Left hindlimb (tissue), 1 donor: ENCODE measurements at regions not wholly inside any gene's neighbourhood (a gene's known extent, or its start where the extent isn't known, plus 50 kb on each side); places are given as distances from the start of the nearest gene placed in this dataset.

Experiments used
- DNase-seq: peaks from one replicate; pipeline ENCODE4 v3.0.0-alpha.2; 2018

- no peak for DNase-seq
Observed at GRCh38 chr1:5564578-5565257, 427.5 kb downstream of the NPHP4 start.

GRCh38 chr1:5563861-5564577 is 428.2 kb downstream of the NPHP4 start:
- no peak for DNase-seq

- DNase-seq: no peak
Observed at GRCh38 chr1:5562769-5563168, 429.5 kb downstream of the NPHP4 start.

GRCh38 chr1:5562331-5562730 is 429.9 kb downstream of the NPHP4 start:
- DNase-seq: no peak

- no peak for DNase-seq
Observed at GRCh38 chr1:5559078-5559477, 433.1 kb downstream of the NPHP4 start.

GRCh38 chr1:5555853-5556252 is 436.4 kb downstream of the NPHP4 start:
- DNase-seq: no peak

GRCh38 chr1:5554784-5555183 is 437.4 kb downstream of the NPHP4 start:
- no peak for DNase-seq

GRCh38 chr1:5554111-5554510 is 438.1 kb downstream of the NPHP4 start:
- no peak for DNase-seq

GRCh38 chr1:5552787-5553484 is 439.3 kb downstream of the NPHP4 start:
- no peak for DNase-seq

- DNase-seq: no peak
Observed at GRCh38 chr1:5551274-5551975, 440.8 kb downstream of the NPHP4 start.

- no peak for DNase-seq
Observed at GRCh38 chr1:5548266-5548665, 444.0 kb downstream of the NPHP4 start.

GRCh38 chr1:5543235-5543634 is 449.0 kb downstream of the NPHP4 start:
- no peak for DNase-seq

GRCh38 chr1:5532811-5533210 is 459.4 kb downstream of the NPHP4 start:
- no peak for DNase-seq

- no peak for DNase-seq
Observed at GRCh38 chr1:5526822-5527551, 465.2 kb downstream of the NPHP4 start.

- no peak for DNase-seq
Observed at GRCh38 chr1:5526385-5526750, 465.9 kb downstream of the NPHP4 start.

GRCh38 chr1:5525597-5526384 is 466.4 kb downstream of the NPHP4 start:
- no peak for DNase-seq

GRCh38 chr1:5522531-5523145 is 469.6 kb downstream of the NPHP4 start:
- no peak for DNase-seq

GRCh38 chr1:5519366-5520135 is 472.7 kb downstream of the NPHP4 start:
- no peak for DNase-seq

- no peak for DNase-seq
Observed at GRCh38 chr1:5516756-5517155, 475.5 kb downstream of the NPHP4 start.

GRCh38 chr1:5515501-5515900 is 476.7 kb downstream of the NPHP4 start:
- no peak for DNase-seq
